HG02852 (cell line): ENCODE measurements at regions not wholly inside any gene's neighbourhood (a gene's known extent, or its start where the extent isn't known, plus 50 kb on each side); places are given as distances from the start of the nearest gene placed in this dataset.
A peak's percentile ranks its signal among the peaks of the same experiment; 100 is the strongest.

Experiments used
- ATAC-seq: cut with Tn5 transposase; IDR thresholded peaks from one replicate; pipeline ENCODE4 v1.9.1; 2021; ENCODE audit warnings: mild to moderate bottlenecking, moderate library complexity; ENCODE audit not compliant: unreplicated experiment

- ATAC-seq = peak; percentile 52
Measured at GRCh38 chr6:12504325-12504966, 212.1 kb upstream of the PHACTR1 start.

GRCh38 chr6:12505486-12505885, 211.1 kb upstream of the PHACTR1 start:
- no peak for ATAC-seq

- ATAC-seq = no peak
Measured at GRCh38 chr6:12506159-12506558, 210.4 kb upstream of the PHACTR1 start.

- no peak for ATAC-seq
Measured at GRCh38 chr6:12507636-12508035, 208.9 kb upstream of the PHACTR1 start.

GRCh38 chr6:12508553-12508952, 208.0 kb upstream of the PHACTR1 start:
- ATAC-seq = no peak

GRCh38 chr6:12509060-12509459, 207.5 kb upstream of the PHACTR1 start:
- no peak for ATAC-seq

GRCh38 chr6:12516070-12516469, 200.5 kb upstream of the PHACTR1 start:
- no peak for ATAC-seq

- no peak for ATAC-seq
Measured at GRCh38 chr6:12522347-12522746, 194.2 kb upstream of the PHACTR1 start.

GRCh38 chr6:12523726-12524125, 192.8 kb upstream of the PHACTR1 start:
- no peak for ATAC-seq

GRCh38 chr6:12525276-12525675, 191.3 kb upstream of the PHACTR1 start:
- ATAC-seq = no peak

- ATAC-seq = no peak
Measured at GRCh38 chr6:12527339-12527738, 189.2 kb upstream of the PHACTR1 start.

- no peak for ATAC-seq
Measured at GRCh38 chr6:12528136-12528535, 188.4 kb upstream of the PHACTR1 start.

- no peak for ATAC-seq
Measured at GRCh38 chr6:12528581-12529363, 187.8 kb upstream of the PHACTR1 start.

GRCh38 chr6:12529364-12530019, 187.1 kb upstream of the PHACTR1 start:
- ATAC-seq = no peak

- no peak for ATAC-seq
Measured at GRCh38 chr6:12530345-12530744, 186.2 kb upstream of the PHACTR1 start.

GRCh38 chr6:12533586-12533985, 183.0 kb upstream of the PHACTR1 start:
- no peak for ATAC-seq

- ATAC-seq = no peak
Measured at GRCh38 chr6:12534069-12534853, 182.3 kb upstream of the PHACTR1 start.

- ATAC-seq = no peak
Measured at GRCh38 chr6:12535586-12536314, 180.8 kb upstream of the PHACTR1 start.

GRCh38 chr6:12536416-12536815, 180.2 kb upstream of the PHACTR1 start:
- no peak for ATAC-seq

- ATAC-seq = no peak
Measured at GRCh38 chr6:12537389-12537788, 179.2 kb upstream of the PHACTR1 start.
